ENCODE measurements at regions not wholly inside any gene's neighbourhood (a gene's known extent, or its start where the extent isn't known, plus 50 kb on each side); places are given as distances from the start of the nearest gene placed in this dataset.
A peak's percentile ranks its signal among the peaks of the same experiment; 100 is the strongest.

DNA sequence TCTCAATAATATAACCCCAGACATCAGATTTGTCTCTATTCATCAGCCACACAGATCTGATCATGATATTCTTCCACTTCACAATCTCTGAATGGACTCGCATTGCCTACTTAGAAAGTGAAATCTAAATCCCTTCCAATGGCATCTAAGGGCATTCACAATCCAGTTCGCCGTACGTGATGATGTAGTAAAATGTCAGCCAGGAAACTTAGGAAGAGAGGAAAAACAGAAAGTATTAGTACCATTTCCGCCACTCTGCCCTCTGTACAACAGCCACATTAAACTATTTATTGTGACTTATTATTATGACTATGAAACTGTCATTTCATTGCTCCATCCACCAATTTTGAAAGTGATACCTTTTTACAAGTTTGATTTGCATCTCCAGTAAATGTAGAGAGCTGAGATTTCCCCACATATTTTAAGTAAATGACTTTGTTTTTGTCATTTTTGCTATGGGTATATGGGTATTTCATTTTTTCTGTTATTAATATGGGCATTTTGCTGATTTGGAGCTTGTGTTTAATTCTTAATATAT is 69.4 kb upstream of the SMIM36 start:
- Mint-ChIP-seq H3K27me3 (no peaks in the 10 kb centered on the region), H3K27ac (no peak overlapping the region), H3K36me3 (ENCODE audit: low read depth) (no peaks in the 10 kb centered on the region), H3K4me3 (no peak overlapping the region), H3K9me3 (no peaks in the 10 kb centered on the region), H3K4me1 (ENCODE audit: low read depth) (peaks cover 5% of the 10 kb centered on the region)
- TF ChIP-seq, protein P1, sequence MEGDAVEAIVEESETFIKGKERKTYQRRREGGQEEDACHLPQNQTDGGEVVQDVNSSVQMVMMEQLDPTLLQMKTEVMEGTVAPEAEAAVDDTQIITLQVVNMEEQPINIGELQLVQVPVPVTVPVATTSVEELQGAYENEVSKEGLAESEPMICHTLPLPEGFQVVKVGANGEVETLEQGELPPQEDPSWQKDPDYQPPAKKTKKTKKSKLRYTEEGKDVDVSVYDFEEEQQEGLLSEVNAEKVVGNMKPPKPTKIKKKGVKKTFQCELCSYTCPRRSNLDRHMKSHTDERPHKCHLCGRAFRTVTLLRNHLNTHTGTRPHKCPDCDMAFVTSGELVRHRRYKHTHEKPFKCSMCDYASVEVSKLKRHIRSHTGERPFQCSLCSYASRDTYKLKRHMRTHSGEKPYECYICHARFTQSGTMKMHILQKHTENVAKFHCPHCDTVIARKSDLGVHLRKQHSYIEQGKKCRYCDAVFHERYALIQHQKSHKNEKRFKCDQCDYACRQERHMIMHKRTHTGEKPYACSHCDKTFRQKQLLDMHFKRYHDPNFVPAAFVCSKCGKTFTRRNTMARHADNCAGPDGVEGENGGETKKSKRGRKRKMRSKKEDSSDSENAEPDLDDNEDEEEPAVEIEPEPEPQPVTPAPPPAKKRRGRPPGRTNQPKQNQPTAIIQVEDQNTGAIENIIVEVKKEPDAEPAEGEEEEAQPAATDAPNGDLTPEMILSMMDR (IDR thresholded peaks at IDR 0.05), result no peak
- intact Hi-C loops (cut with micrococcal nuclease), result no loop called here
- ChIA-PET CTCF (no interaction called here), POLR2A (no interaction called here)
- DNase-seq, result no peak
- no peak for ATAC-seq

DNA sequence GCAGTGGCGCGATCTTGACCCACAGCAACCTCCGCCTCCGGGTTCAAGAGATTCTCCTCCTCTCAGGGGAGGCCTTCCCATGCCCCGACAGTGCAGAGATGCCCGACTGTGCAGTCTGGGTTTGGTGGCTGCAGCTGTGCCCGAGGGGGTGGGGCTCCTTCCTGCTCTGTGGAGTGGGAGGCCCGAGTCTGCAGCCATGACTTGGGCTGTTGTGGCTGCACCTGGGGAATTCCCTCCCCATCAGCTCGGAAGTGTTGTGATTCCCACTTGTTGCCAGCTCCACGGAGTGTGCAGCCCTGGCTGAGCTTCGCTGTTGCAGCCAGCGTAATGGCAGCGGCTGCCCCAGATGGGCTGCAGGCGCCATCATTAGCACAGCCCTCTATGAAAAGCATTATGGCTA is 66.4 kb upstream of the SMIM36 start:
- Mint-ChIP-seq H3K27me3 (peaks cover under 1% of the 10 kb centered on the region), H3K27ac (no peak overlapping the region), H3K4me1 (ENCODE audit: low read depth) (peaks cover 5% of the 10 kb centered on the region), H3K36me3 (ENCODE audit: low read depth) (no peaks in the 10 kb centered on the region), H3K9me3 (no peaks in the 10 kb centered on the region), H3K4me3 (no peak overlapping the region)
- peak; percentile 63 for ATAC-seq
- DNase-seq, result peak; percentile 40
- TF ChIP-seq, protein P1 (IDR thresholded peaks at IDR 0.05), result no peak
- ChIA-PET POLR2A (no interaction called here), CTCF (interaction anchor here (0.7 kb wide), 1 partner anchor 320 kb away, joined by 3 read pairs; no protein-coding TSS in a partner anchor)
- intact Hi-C loops (cut with micrococcal nuclease), result no loop called here

DNA sequence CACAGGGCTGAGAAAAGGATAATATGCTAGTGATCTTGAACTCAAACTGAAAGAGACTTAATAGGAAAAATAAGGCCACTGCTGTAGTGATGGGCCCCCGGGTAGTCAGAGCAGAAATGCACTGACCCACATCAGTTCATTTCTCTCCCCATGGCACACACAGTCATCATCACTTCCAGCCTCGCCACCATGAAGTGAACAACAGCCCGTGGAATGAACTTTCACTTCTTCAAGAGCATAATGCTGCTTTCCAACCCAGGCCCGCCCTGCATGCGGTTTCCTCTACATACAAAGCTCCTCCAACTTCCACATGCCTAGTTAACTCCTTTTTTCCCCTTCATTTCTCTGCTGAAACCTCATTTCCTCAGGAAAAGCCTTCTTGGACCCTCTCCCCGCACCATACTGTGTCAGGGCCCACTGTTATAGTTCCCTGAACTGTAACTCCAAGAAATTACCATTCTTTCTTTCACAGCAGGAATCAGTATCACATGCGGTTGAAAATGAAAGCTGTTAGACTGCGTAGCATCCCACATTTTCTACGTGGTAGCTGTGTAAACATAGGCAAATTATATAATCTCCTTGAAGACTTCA is 65.8 kb upstream of the SMIM36 start:
- intact Hi-C loops (cut with micrococcal nuclease), result no loop called here
- Mint-ChIP-seq H3K4me3 (no peak overlapping the region), H3K27ac (no peak overlapping the region), H3K27me3 (peaks cover 2% of the 10 kb centered on the region), H3K4me1 (ENCODE audit: low read depth) (peaks cover 5% of the 10 kb centered on the region), H3K9me3 (no peaks in the 10 kb centered on the region), H3K36me3 (ENCODE audit: low read depth) (no peaks in the 10 kb centered on the region)
- CTCF ChIA-PET, result interaction anchor here (0.7 kb wide), 1 partner anchor 320 kb away, joined by 3 read pairs; no protein-coding TSS in a partner anchor
- TF ChIP-seq, protein P1 (IDR thresholded peaks at IDR 0.05), result no peak
- DNase-seq (peak; percentile 65), ATAC-seq (peak; percentile 83)
- POLR2A ChIA-PET, result interaction anchor here (0.7 kb wide), 1 partner anchor 139 kb away, joined by 3 read pairs; no protein-coding TSS in a partner anchor

DNA sequence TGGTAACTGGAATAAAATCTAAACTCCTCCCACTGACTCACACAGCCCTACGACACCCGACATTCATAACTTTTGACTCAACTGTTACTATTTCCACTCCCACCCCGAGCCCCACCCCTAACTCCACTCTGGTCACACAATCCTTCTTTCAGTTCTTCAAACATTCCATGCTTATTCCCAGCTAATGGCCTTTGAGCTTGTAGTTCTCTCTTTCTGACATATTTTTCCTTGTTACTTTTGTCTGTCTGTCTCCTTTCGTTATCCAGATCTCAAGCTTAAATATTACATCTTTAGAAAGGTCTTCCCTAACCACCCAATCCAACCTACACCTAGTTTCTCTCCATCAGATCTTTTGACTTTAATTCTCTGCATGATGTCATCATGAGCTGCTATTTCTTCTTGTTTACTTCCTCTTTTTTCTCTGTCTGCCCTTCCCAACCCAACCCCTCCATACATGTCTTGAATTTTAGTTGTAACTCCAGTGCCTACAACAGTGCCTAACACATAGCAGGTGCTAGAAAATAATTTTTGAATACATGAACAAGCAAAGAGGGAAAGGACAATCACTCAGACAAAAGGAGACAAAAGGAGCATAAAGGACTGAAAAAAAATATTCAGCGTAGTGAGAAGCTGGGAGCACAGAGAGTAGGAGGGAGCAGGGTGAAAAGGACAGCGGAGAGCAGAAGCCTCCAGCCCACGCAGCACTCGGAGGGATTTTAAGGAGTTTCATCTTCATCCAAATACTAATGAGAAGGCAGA is 65.2 kb upstream of the SMIM36 start:
- ChIA-PET POLR2A (interaction anchor here (0.7 kb wide), 1 partner anchor 140 kb away, joined by 3 read pairs; no protein-coding TSS in a partner anchor), CTCF (no interaction called here)
- H3K27ac Mint-ChIP-seq, result no peak overlapping the region
- peaks cover 5% of the 10 kb centered on the region for H3K4me1 Mint-ChIP-seq (ENCODE audit: low read depth)
- H3K4me3 Mint-ChIP-seq, result no peak overlapping the region
- peaks cover 2% of the 10 kb centered on the region for H3K27me3 Mint-ChIP-seq
- intact Hi-C loops (cut with micrococcal nuclease), result no loop called here
- H3K9me3 Mint-ChIP-seq, result no peaks in the 10 kb centered on the region
- TF ChIP-seq, protein P1 (IDR thresholded peaks at IDR 0.05), result no peak
- no peaks in the 10 kb centered on the region for H3K36me3 Mint-ChIP-seq (ENCODE audit: low read depth)
- DNase-seq, result no peak
- no peak for ATAC-seq

DNA sequence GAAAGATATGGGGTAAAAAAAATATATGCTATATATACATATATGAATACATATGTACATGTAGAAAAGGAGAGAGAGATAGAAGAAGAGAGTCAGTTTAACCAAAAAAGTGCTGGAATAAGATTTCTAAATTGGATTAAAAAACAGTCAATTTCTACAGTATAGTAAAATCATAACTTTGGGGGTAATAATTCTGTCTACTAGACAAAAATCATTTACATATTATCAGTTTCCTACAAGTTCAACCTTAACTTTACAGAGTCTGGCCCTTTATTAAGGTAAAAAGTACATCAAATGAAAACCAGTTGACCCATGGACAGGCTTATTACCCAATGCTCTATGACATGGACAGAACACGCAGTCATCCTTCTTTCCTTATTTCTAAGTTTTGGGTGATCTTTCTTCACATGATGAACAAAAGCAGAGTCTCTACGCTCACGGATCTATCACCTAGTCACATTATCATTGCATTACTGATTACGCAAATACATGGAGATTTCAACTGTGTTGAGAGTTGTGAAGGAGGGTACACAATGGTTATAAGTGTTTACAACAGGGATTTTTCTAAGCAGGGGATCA is 63.9 kb upstream of the SMIM36 start:
- H3K27ac Mint-ChIP-seq, result no peak overlapping the region
- DNase-seq (no peak), ATAC-seq (no peak)
- H3K4me1 Mint-ChIP-seq (ENCODE audit: low read depth), result no peaks in the 10 kb centered on the region
- ChIA-PET CTCF (no interaction called here), POLR2A (no interaction called here)
- no peaks in the 10 kb centered on the region for H3K9me3 Mint-ChIP-seq
- H3K4me3 Mint-ChIP-seq, result no peak overlapping the region
- intact Hi-C loops (cut with micrococcal nuclease), result no loop called here
- H3K27me3 Mint-ChIP-seq, result peaks cover 5% of the 10 kb centered on the region
- TF ChIP-seq, protein P1 (IDR thresholded peaks at IDR 0.05), result no peak
- no peaks in the 10 kb centered on the region for H3K36me3 Mint-ChIP-seq (ENCODE audit: low read depth)

All from activated CD8-positive, alpha-beta T cell treated with anti-CD3 and anti-CD28 coated beads for 36 hours (primary cell).